Ectodermal cell (in vitro differentiated cells): ENCODE measurements at regions not wholly inside any gene's neighbourhood (a gene's known extent, or its start where the extent isn't known, plus 50 kb on each side); places are given as distances from the start of the nearest gene placed in this dataset.

ENCODE experiments used
- H3K27ac ChIP-seq: 2 replicates; pipeline ENCODE4 v1.7.0; 2013; ENCODE audit warnings: mild to moderate bottlenecking, low read depth, low read length; ENCODE audit not compliant: insufficient read depth, poor library complexity, severe bottlenecking
- H3K27me3 ChIP-seq: 2 replicates; pipeline ENCODE4 v1.7.0; 2013; ENCODE audit warnings: mild to moderate bottlenecking, low read length; ENCODE audit not compliant: insufficient read depth, control insufficient read depth, poor library complexity, severe bottlenecking
- H3K36me3 ChIP-seq: one replicate; pipeline ENCODE4 v1.7.0; 2013; ENCODE audit warnings: low read length; ENCODE audit not compliant: control insufficient read depth, insufficient read depth
- H3K4me1 ChIP-seq: one replicate; pipeline ENCODE4 v1.7.0; 2013; ENCODE audit warnings: low read length; ENCODE audit not compliant: control insufficient read depth, insufficient read depth
- H3K4me3 ChIP-seq: 2 replicates; pipeline ENCODE4 v1.7.0; 2013; ENCODE audit warnings: low read depth, low read length, control low read depth; ENCODE audit not compliant: insufficient read depth
- H3K9me3 ChIP-seq: 2 replicates; pipeline ENCODE4 v1.7.0; 2013; ENCODE audit warnings: mild to moderate bottlenecking, low read length, moderate library complexity; ENCODE audit not compliant: control insufficient read depth
- WGBS, 2 experiments: methylation state at CpG; one replicate each; pipeline ENCODE4 v1.1.7; 2013; ENCODE audit warnings: missing lambda C conversion rate in 2 of 2; 5-methylcytosine and 5-hydroxymethylcytosine counted together

- Histone ChIP-seq H3K9me3 (no peaks in the 10 kb centered on the region), H3K36me3 (no peaks in the 10 kb centered on the region), H3K27ac (no peak overlapping the region), H3K4me3 (no peak overlapping the region), H3K27me3 (no peaks in the 10 kb centered on the region), H3K4me1 (no peaks in the 10 kb centered on the region)
- 85 to 92% methylated on average over 3 of the region's 4 CpGs for WGBS, 2 experiments
These were observed 83.5 kb downstream of the OTUD1 start for GRCh38 chr10:23522345-23522744.

- no peak overlapping the region for H3K27ac ChIP-seq
- no peak overlapping the region for H3K4me3 ChIP-seq
- WGBS, 2 experiments, result 62 to 68% methylated on average over 4 of the region's 4 CpGs
- no peaks in the 10 kb centered on the region for H3K9me3 ChIP-seq
- no peaks in the 10 kb centered on the region for H3K27me3 ChIP-seq
- H3K36me3 ChIP-seq, result no peaks in the 10 kb centered on the region
- H3K4me1 ChIP-seq, result no peaks in the 10 kb centered on the region
These were observed 84.4 kb downstream of the OTUD1 start for GRCh38 chr10:23523251-23523650.

GRCh38 chr10:23525406-23525805, 86.5 kb downstream of the OTUD1 start:
- Histone ChIP-seq H3K4me1 (no peaks in the 10 kb centered on the region), H3K27ac (no peak overlapping the region), H3K36me3 (no peaks in the 10 kb centered on the region), H3K9me3 (no peaks in the 10 kb centered on the region), H3K4me3 (no peak overlapping the region), H3K27me3 (no peaks in the 10 kb centered on the region)
- 72 to 87% methylated on average over 1 to 2 of the region's 2 CpGs for WGBS, 2 experiments

GRCh38 chr10:23528419-23528818, 89.5 kb downstream of the OTUD1 start:
- Histone ChIP-seq H3K4me1 (no peaks in the 10 kb centered on the region), H3K9me3 (no peaks in the 10 kb centered on the region), H3K27me3 (no peaks in the 10 kb centered on the region), H3K4me3 (no peak overlapping the region), H3K36me3 (no peaks in the 10 kb centered on the region), H3K27ac (no peak overlapping the region)
- WGBS, 2 experiments, result 93 to 100% methylated on average over 1 to 2 of the region's 2 CpGs

- no peak overlapping the region for H3K27ac ChIP-seq
- H3K4me3 ChIP-seq, result no peak overlapping the region
- H3K36me3 ChIP-seq, result no peaks in the 10 kb centered on the region
- no peaks in the 10 kb centered on the region for H3K9me3 ChIP-seq
- no peaks in the 10 kb centered on the region for H3K4me1 ChIP-seq
- 64 to 100% methylated on average over 2 to 3 of the region's 5 CpGs for WGBS, 2 experiments
- no peaks in the 10 kb centered on the region for H3K27me3 ChIP-seq
These were observed 90.8 kb downstream of the OTUD1 start for GRCh38 chr10:23529625-23530024.

GRCh38 chr10:23530079-23530478, 91.2 kb downstream of the OTUD1 start:
- Histone ChIP-seq H3K4me1 (no peaks in the 10 kb centered on the region), H3K9me3 (no peaks in the 10 kb centered on the region)
- WGBS, 2 experiments, result 100% methylated on average over 1 of the region's 2 CpGs

GRCh38 chr10:23533212-23533611, 94.3 kb downstream of the OTUD1 start:
- Histone ChIP-seq H3K4me1 (no peaks in the 10 kb centered on the region), H3K27me3 (no peaks in the 10 kb centered on the region), H3K4me3 (no peak overlapping the region), H3K9me3 (no peaks in the 10 kb centered on the region), H3K27ac (no peak overlapping the region), H3K36me3 (no peaks in the 10 kb centered on the region)
- WGBS, 2 experiments, result 84 to 95% methylated on average over 3 of the region's 3 CpGs

More at GRCh38 chr10:23530079-23530478, 91.2 kb downstream of the OTUD1 start:
- Histone ChIP-seq H3K27me3 (no peaks in the 10 kb centered on the region), H3K4me3 (no peak overlapping the region), H3K36me3 (no peaks in the 10 kb centered on the region), H3K27ac (no peak overlapping the region)

GRCh38 chr10:23534326-23534725, 95.5 kb downstream of the OTUD1 start:
- H3K4me1 ChIP-seq, result no peaks in the 10 kb centered on the region
- no peak overlapping the region for H3K4me3 ChIP-seq
- H3K9me3 ChIP-seq, result no peaks in the 10 kb centered on the region
- H3K27me3 ChIP-seq, result no peaks in the 10 kb centered on the region
- no peak overlapping the region for H3K27ac ChIP-seq
- WGBS, 2 experiments, result 89 to 92% methylated on average over 3 to 4 of the region's 4 CpGs
- no peaks in the 10 kb centered on the region for H3K36me3 ChIP-seq

- no peak overlapping the region for H3K4me3 ChIP-seq
- H3K36me3 ChIP-seq, result no peaks in the 10 kb centered on the region
- H3K27ac ChIP-seq, result no peak overlapping the region
- no peaks in the 10 kb centered on the region for H3K4me1 ChIP-seq
- no peaks in the 10 kb centered on the region for H3K9me3 ChIP-seq
- WGBS, 2 experiments, result 94 to 95% methylated on average over 1 of the region's 1 CpG
- H3K27me3 ChIP-seq, result no peaks in the 10 kb centered on the region
These were observed 95.9 kb downstream of the OTUD1 start for GRCh38 chr10:23534761-23535160.

- Histone ChIP-seq H3K9me3 (no peaks in the 10 kb centered on the region), H3K36me3 (no peaks in the 10 kb centered on the region), H3K27ac (no peak overlapping the region), H3K4me1 (no peaks in the 10 kb centered on the region), H3K4me3 (no peak overlapping the region), H3K27me3 (no peaks in the 10 kb centered on the region)
- WGBS, 2 experiments, result 50 to 62% methylated on average over 1 of the region's 1 CpG
These were observed 96.5 kb downstream of the OTUD1 start for GRCh38 chr10:23535381-23535780.

GRCh38 chr10:23538968-23539367, 100.1 kb downstream of the OTUD1 start:
- Histone ChIP-seq H3K4me3 (no peak overlapping the region), H3K4me1 (no peaks in the 10 kb centered on the region), H3K27ac (no peak overlapping the region), H3K9me3 (no peaks in the 10 kb centered on the region), H3K36me3 (no peaks in the 10 kb centered on the region), H3K27me3 (no peaks in the 10 kb centered on the region)
- 94 to 95% methylated on average over 3 of the region's 3 CpGs for WGBS, 2 experiments
